GM21576 (cell line): ENCODE measurements at regions not wholly inside any gene's neighbourhood (a gene's known extent, or its start where the extent isn't known, plus 50 kb on each side); places are given as distances from the start of the nearest gene placed in this dataset.
"Not testable (repeated sequence)": the region's sequence is repeated elsewhere in the genome, so short reads cannot be mapped to it uniquely, and the experiment has no call there.

Experiments used
- ATAC-seq: cut with Tn5 transposase; IDR thresholded peaks from one replicate; pipeline ENCODE4 v1.9.1; 2021; ENCODE audit warnings: mild to moderate bottlenecking, moderate library complexity; ENCODE audit not compliant: unreplicated experiment

GRCh38 chr7:67463983-67464382 lies 467.4 kb downstream of the TYW1 start:
- no peak for ATAC-seq

- no peak for ATAC-seq
Measured at GRCh38 chr7:67466109-67466508, 469.5 kb downstream of the TYW1 start.

GRCh38 chr7:67470256-67470751 lies 473.7 kb downstream of the TYW1 start:
- ATAC-seq = no peak

- no peak for ATAC-seq
Measured at GRCh38 chr7:67475293-67475692, 478.7 kb downstream of the TYW1 start.

GRCh38 chr7:67478066-67478465 lies 481.4 kb downstream of the TYW1 start:
- ATAC-seq = no peak

GRCh38 chr7:67484244-67484751 lies 487.7 kb downstream of the TYW1 start:
- no peak for ATAC-seq

GRCh38 chr7:67486401-67486800 lies 489.8 kb downstream of the TYW1 start:
- ATAC-seq = no peak

GRCh38 chr7:67487316-67487715 lies 490.7 kb downstream of the TYW1 start:
- ATAC-seq = no peak

- ATAC-seq = no peak
Measured at GRCh38 chr7:67489881-67490280, 493.2 kb downstream of the TYW1 start.

- ATAC-seq = no peak
Measured at GRCh38 chr7:67493366-67493765, 496.7 kb downstream of the TYW1 start.

GRCh38 chr7:67496589-67496988 lies 500.0 kb downstream of the TYW1 start:
- ATAC-seq = no peak

- ATAC-seq = not testable (repeated sequence)
Measured at GRCh38 chr7:67497914-67498313, 501.3 kb downstream of the TYW1 start.

- no peak for ATAC-seq
Measured at GRCh38 chr7:67502929-67503328, 506.3 kb downstream of the TYW1 start.

- ATAC-seq = no peak
Measured at GRCh38 chr7:67505449-67505848, 508.8 kb downstream of the TYW1 start.

GRCh38 chr7:67512481-67512880 lies 515.8 kb downstream of the TYW1 start:
- no peak for ATAC-seq

GRCh38 chr7:67518580-67518979 lies 521.9 kb downstream of the TYW1 start:
- ATAC-seq = no peak

- ATAC-seq = no peak
Measured at GRCh38 chr7:67519171-67519570, 522.5 kb downstream of the TYW1 start.

GRCh38 chr7:67522504-67522903 lies 525.9 kb downstream of the TYW1 start:
- no peak for ATAC-seq

GRCh38 chr7:67523713-67524112 lies 527.1 kb downstream of the TYW1 start:
- ATAC-seq = no peak

- ATAC-seq = no peak
Measured at GRCh38 chr7:67525588-67525987, 529.0 kb downstream of the TYW1 start.

GRCh38 chr7:67535241-67535989 lies 538.8 kb downstream of the TYW1 start:
- ATAC-seq = no peak

- no peak for ATAC-seq
Measured at GRCh38 chr7:67542916-67543315, 546.3 kb downstream of the TYW1 start.
